Neural progenitor cell (in vitro differentiated cells): ENCODE measurements at regions not wholly inside any gene's neighbourhood (a gene's known extent, or its start where the extent isn't known, plus 50 kb on each side); places are given as distances from the start of the nearest gene placed in this dataset.
A peak's percentile ranks its signal among the peaks of the same experiment; 100 is the strongest.
"Not testable (repeated sequence)": the region's sequence is repeated elsewhere in the genome, so short reads cannot be mapped to it uniquely, and the experiment has no call there.

Experiments
- DNase-seq: peaks from one replicate; pipeline ENCODE4 v3.0.0-alpha.2; 2016; ENCODE audit warnings: low spot score
- H2AFZ ChIP-seq: fragments of 200-600 bp; sonication (generic); replicated peaks from 2 replicates; pipeline ENCODE4 v1.6.1; 2016; ENCODE audit warnings: antibody characterized with exemption
- H3F3A ChIP-seq: fragments of 200-600 bp; sonication (generic); 2 replicates; pipeline ENCODE4 v1.6.1; 2016; ENCODE audit warnings: antibody characterized with exemption, low read depth
- H3K27ac ChIP-seq: fragments of 200-600 bp; sonication (generic); 2 replicates; pipeline ENCODE4 v1.5.1; 2016; ENCODE audit warnings: mild to moderate bottlenecking
- H3K27me3 ChIP-seq: fragments of 200-600 bp; sonication (generic); 2 replicates; pipeline ENCODE4 v1.6.1; 2016; ENCODE audit warnings: mild to moderate bottlenecking, moderate library complexity
- H3K36me3 ChIP-seq: fragments of 200-600 bp; sonication (generic); 2 replicates; pipeline ENCODE4 v1.5.1; 2016
- H3K4me1 ChIP-seq: fragments of 200-600 bp; sonication (generic); 2 replicates; pipeline ENCODE4 v1.6.1; 2016; ENCODE audit warnings: mixed run types
- H3K4me2 ChIP-seq: fragments of 200-600 bp; sonication (generic); 2 replicates; pipeline ENCODE4 v1.6.1; 2016
- H3K4me3 ChIP-seq: fragments of 200-600 bp; sonication (generic); 2 replicates; pipeline ENCODE4 v1.5.1; 2016
- H3K79me2 ChIP-seq: fragments of 200-600 bp; sonication (generic); 2 replicates; pipeline ENCODE4 v1.6.1; 2016; ENCODE audit warnings: low read depth
- H3K9ac ChIP-seq: fragments of 200-600 bp; sonication (generic); 2 replicates; pipeline ENCODE4 v1.6.1; 2016
- H3K9me3 ChIP-seq: fragments of 200-600 bp; sonication (generic); 2 replicates; pipeline ENCODE4 v1.5.1; 2016; ENCODE audit warnings: low read depth
- H4K20me1 ChIP-seq: fragments of 200-600 bp; sonication (generic); 2 replicates; pipeline ENCODE4 v1.6.1; 2016; ENCODE audit warnings: low read depth
- H3K27ac Mint-ChIP-seq: 3 replicates; pipeline ENCODE4 v1.8.0; 2021; ENCODE audit warnings: mixed read lengths
- H3K27me3 Mint-ChIP-seq: 2 replicates; pipeline ENCODE4 v1.8.0; 2022; ENCODE audit warnings: low read depth, mild to moderate bottlenecking, inconsistent platforms, moderate library complexity, mixed read lengths; ENCODE audit not compliant: insufficient read depth
- H3K36me3 Mint-ChIP-seq: 3 replicates; pipeline ENCODE4 v1.8.0; 2021; ENCODE audit warnings: mixed read lengths
- H3K4me1 Mint-ChIP-seq: 3 replicates; pipeline ENCODE4 v1.8.0; 2021; ENCODE audit warnings: mixed read lengths
- H3K4me3 Mint-ChIP-seq: 3 replicates; pipeline ENCODE4 v1.8.0; 2021; ENCODE audit warnings: mild to moderate bottlenecking, moderate library complexity, mixed read lengths
- H3K9me3 Mint-ChIP-seq: 3 replicates; pipeline ENCODE4 v1.8.0; 2020; ENCODE audit warnings: mixed read lengths
- EZH2 ChIP-seq: fragments of 200-600 bp; sonication (generic); IDR thresholded peaks from 2 replicates; pipeline ENCODE4 v1.6.1; 2017; ENCODE audit warnings: antibody characterized with exemption, mild to moderate bottlenecking, moderate library complexity
- EZH2phosphoT487 ChIP-seq: fragments of 200-600 bp; sonication (generic); IDR thresholded peaks from 2 replicates; pipeline ENCODE4 v1.6.1; 2017; ENCODE audit warnings: antibody characterized with exemption
- TF ChIP-seq, protein P1 (sequence below): fragments of 200-600 bp; sonication (generic); IDR thresholded peaks from 2 replicates; pipeline ENCODE4 v1.5.1; 2017; ENCODE audit warnings: antibody characterized with exemption, mild to moderate bottlenecking

GRCh38 chr22:27108425-27109114 lies 451.2 kb downstream of the MIAT start:
- no peak overlapping the region for H3K4me3 Mint-ChIP-seq
- Histone ChIP-seq H4K20me1 (no peaks in the 10 kb centered on the region), H3F3A (no peaks in the 10 kb centered on the region), H3K9me3 (no peaks in the 10 kb centered on the region), H3K4me2 (no peak overlapping the region), H3K4me1 (peaks cover 10% of the 10 kb centered on the region), H3K27me3 (no peaks in the 10 kb centered on the region), H3K27ac (no peak overlapping the region), H3K79me2 (no peaks in the 10 kb centered on the region), H2AFZ (no peak overlapping the region), H3K9ac (no peak overlapping the region), H3K4me3 (no peak overlapping the region), H3K36me3 (no peaks in the 10 kb centered on the region)
- no peak for DNase-seq
- no peak for TF ChIP-seq EZH2phosphoT487
- TF ChIP-seq EZH2 = no peak
- TF ChIP-seq, protein P1, sequence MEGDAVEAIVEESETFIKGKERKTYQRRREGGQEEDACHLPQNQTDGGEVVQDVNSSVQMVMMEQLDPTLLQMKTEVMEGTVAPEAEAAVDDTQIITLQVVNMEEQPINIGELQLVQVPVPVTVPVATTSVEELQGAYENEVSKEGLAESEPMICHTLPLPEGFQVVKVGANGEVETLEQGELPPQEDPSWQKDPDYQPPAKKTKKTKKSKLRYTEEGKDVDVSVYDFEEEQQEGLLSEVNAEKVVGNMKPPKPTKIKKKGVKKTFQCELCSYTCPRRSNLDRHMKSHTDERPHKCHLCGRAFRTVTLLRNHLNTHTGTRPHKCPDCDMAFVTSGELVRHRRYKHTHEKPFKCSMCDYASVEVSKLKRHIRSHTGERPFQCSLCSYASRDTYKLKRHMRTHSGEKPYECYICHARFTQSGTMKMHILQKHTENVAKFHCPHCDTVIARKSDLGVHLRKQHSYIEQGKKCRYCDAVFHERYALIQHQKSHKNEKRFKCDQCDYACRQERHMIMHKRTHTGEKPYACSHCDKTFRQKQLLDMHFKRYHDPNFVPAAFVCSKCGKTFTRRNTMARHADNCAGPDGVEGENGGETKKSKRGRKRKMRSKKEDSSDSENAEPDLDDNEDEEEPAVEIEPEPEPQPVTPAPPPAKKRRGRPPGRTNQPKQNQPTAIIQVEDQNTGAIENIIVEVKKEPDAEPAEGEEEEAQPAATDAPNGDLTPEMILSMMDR = no peak
- H3K27me3 Mint-ChIP-seq = peaks cover 9% of the 10 kb centered on the region
- H3K4me1 Mint-ChIP-seq = peaks cover 51% of the 10 kb centered on the region
- H3K36me3 Mint-ChIP-seq = no peaks in the 10 kb centered on the region
- no peaks in the 10 kb centered on the region for H3K9me3 Mint-ChIP-seq
- H3K27ac Mint-ChIP-seq = peak overlapping the region; percentile 80

DNA sequence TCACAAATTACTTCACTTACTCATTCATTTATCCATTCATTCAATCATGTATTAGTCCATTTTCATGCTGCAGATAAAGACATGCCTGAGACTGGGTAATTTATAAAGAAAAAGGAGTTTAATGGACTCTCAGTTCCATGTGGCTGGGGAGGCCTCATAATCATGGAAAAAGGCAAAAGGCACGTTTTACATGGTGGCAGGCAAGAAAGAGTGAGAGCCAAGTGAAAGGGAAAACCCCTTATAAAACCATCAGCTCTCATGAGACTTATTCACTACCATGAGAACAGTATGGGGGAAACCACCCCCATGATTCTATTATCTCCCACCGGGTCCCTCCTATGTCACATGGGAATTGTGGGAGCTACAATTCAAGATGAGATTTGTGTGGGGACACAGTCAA lies 452.0 kb downstream of the MIAT start:
- not testable (repeated sequence) for H3K27me3 ChIP-seq, H2AFZ ChIP-seq, H3K4me3 ChIP-seq, H3K27me3 Mint-ChIP-seq, H3K27ac ChIP-seq, H3K9ac ChIP-seq, H3K36me3 ChIP-seq, H3K4me3 Mint-ChIP-seq, H3K4me2 ChIP-seq, H3K79me2 ChIP-seq, H3K9me3 Mint-ChIP-seq, H3K36me3 Mint-ChIP-seq, H4K20me1 ChIP-seq, H3K9me3 ChIP-seq, DNase-seq, H3F3A ChIP-seq
- Mint-ChIP-seq H3K4me1 (peaks cover 51% of the 10 kb centered on the region), H3K27ac (peak overlapping the region; percentile 1)
- H3K4me1 ChIP-seq = peaks cover 10% of the 10 kb centered on the region

- H3K9me3 ChIP-seq = no peaks in the 10 kb centered on the region
- H3K79me2 ChIP-seq = no peaks in the 10 kb centered on the region
- H3K27ac Mint-ChIP-seq = peak overlapping the region; percentile 89
- H3K27ac ChIP-seq = no peak overlapping the region
- no peaks in the 10 kb centered on the region for H3K27me3 ChIP-seq
- peaks cover 10% of the 10 kb centered on the region for H3K4me1 ChIP-seq
- H2AFZ ChIP-seq = no peak overlapping the region
- H3K36me3 Mint-ChIP-seq = no peaks in the 10 kb centered on the region
- peaks cover 49% of the 10 kb centered on the region for H3K4me1 Mint-ChIP-seq
- H3F3A ChIP-seq = no peaks in the 10 kb centered on the region
- peak overlapping the region; percentile 0 for H3K4me2 ChIP-seq
- H3K9me3 Mint-ChIP-seq = no peaks in the 10 kb centered on the region
- no peak overlapping the region for H3K9ac ChIP-seq
- no peak for TF ChIP-seq EZH2
- TF ChIP-seq, protein P1 = no peak
- TF ChIP-seq EZH2phosphoT487 = no peak
- peak overlapping the region; percentile 34 for H3K4me3 Mint-ChIP-seq
- peak; percentile 36 for DNase-seq
- H3K36me3 ChIP-seq = no peaks in the 10 kb centered on the region
- H4K20me1 ChIP-seq = no peaks in the 10 kb centered on the region
- peaks cover 2% of the 10 kb centered on the region for H3K27me3 Mint-ChIP-seq
- H3K4me3 ChIP-seq = no peak overlapping the region
Measured at GRCh38 chr22:27110665-27111451, 453.5 kb downstream of the MIAT start.
